ENCODE measurements at regions not wholly inside any gene's neighbourhood (a gene's known extent, or its start where the extent isn't known, plus 50 kb on each side); places are given as distances from the start of the nearest gene placed in this dataset.
"Not testable (repeated sequence)": the region's sequence is repeated elsewhere in the genome, so short reads cannot be mapped to it uniquely, and the experiment has no call there.

- no peak for TF ChIP-seq CTCF (conservative IDR thresholded peaks at IDR 0.05; ENCODE audit: control insufficient read depth, insufficient read depth, low read depth, low read length)
- H3K4me3 ChIP-seq (ENCODE audit: control insufficient read depth, low read depth, low read length), result no peak overlapping the region
- DNase-seq (ENCODE audit: low read depth), result no peak
These were observed 332.5 kb downstream of the VRK1 start for GRCh38 chr14:97129639-97130038.

GRCh38 chr14:97135847-97136246 is 338.7 kb downstream of the VRK1 start:
- not testable (repeated sequence) for H3K4me3 ChIP-seq (ENCODE audit: control insufficient read depth, low read depth, low read length); DNase-seq (ENCODE audit: low read depth)

GRCh38 chr14:97137705-97138104 is 340.5 kb downstream of the VRK1 start:
- no peak for DNase-seq (ENCODE audit: low read depth)
- no peak overlapping the region for H3K4me3 ChIP-seq (ENCODE audit: control insufficient read depth, low read depth, low read length)
- TF ChIP-seq CTCF (conservative IDR thresholded peaks at IDR 0.05; ENCODE audit: control insufficient read depth, insufficient read depth, low read depth, low read length), result no peak

GRCh38 chr14:97138801-97139200 is 341.6 kb downstream of the VRK1 start:
- no peak for DNase-seq (ENCODE audit: low read depth)
- H3K4me3 ChIP-seq (ENCODE audit: control insufficient read depth, low read depth, low read length), result no peak overlapping the region
- TF ChIP-seq CTCF (conservative IDR thresholded peaks at IDR 0.05; ENCODE audit: control insufficient read depth, insufficient read depth, low read depth, low read length), result no peak

GRCh38 chr14:97143011-97143410 is 345.8 kb downstream of the VRK1 start:
- no peak for TF ChIP-seq CTCF (conservative IDR thresholded peaks at IDR 0.05; ENCODE audit: control insufficient read depth, insufficient read depth, low read depth, low read length)
- no peak overlapping the region for H3K4me3 ChIP-seq (ENCODE audit: control insufficient read depth, low read depth, low read length)
- DNase-seq (ENCODE audit: low read depth), result no peak

GRCh38 chr14:97143456-97143855 is 346.3 kb downstream of the VRK1 start:
- TF ChIP-seq CTCF (conservative IDR thresholded peaks at IDR 0.05; ENCODE audit: control insufficient read depth, insufficient read depth, low read depth, low read length), result no peak
- no peak overlapping the region for H3K4me3 ChIP-seq (ENCODE audit: control insufficient read depth, low read depth, low read length)
- no peak for DNase-seq (ENCODE audit: low read depth)

- DNase-seq (ENCODE audit: low read depth); H3K4me3 ChIP-seq (ENCODE audit: control insufficient read depth, low read depth, low read length): not testable (repeated sequence)
These were observed 350.8 kb downstream of the VRK1 start for GRCh38 chr14:97148021-97148420.

GRCh38 chr14:97149775-97150174 is 352.6 kb downstream of the VRK1 start:
- H3K4me3 ChIP-seq (ENCODE audit: control insufficient read depth, low read depth, low read length), result no peak overlapping the region
- DNase-seq (ENCODE audit: low read depth), result no peak
- TF ChIP-seq CTCF (conservative IDR thresholded peaks at IDR 0.05; ENCODE audit: control insufficient read depth, insufficient read depth, low read depth, low read length), result no peak

Measured in fibroblast of mammary gland (primary cell).